SJSA1 (cell line): ENCODE measurements at regions not wholly inside any gene's neighbourhood (a gene's known extent, or its start where the extent isn't known, plus 50 kb on each side); places are given as distances from the start of the nearest gene placed in this dataset.
"Not testable (repeated sequence)": the region's sequence is repeated elsewhere in the genome, so short reads cannot be mapped to it uniquely, and the experiment has no call there.

Experiments
- DNase-seq, 2 experiments: peaks; one replicate each; pipeline ENCODE4 v3.0.0-alpha.2; 2015 to 2020; ENCODE audit warnings: low spot score in 2 of 2, low read depth in 1 of 2
- H3K27ac ChIP-seq: fragments of 250-450 bp; sonication (Bioruptor Pico); 2 replicates; pipeline ENCODE4 v1.5.1; 2020; ENCODE audit warnings: mild to moderate bottlenecking, moderate library complexity
- H3K27me3 ChIP-seq: fragments of 250-450 bp; sonication (Bioruptor Pico); replicated peaks from 2 replicates; pipeline ENCODE4 v1.5.1; 2020; ENCODE audit warnings: mild to moderate bottlenecking, moderate library complexity
- H3K36me3 ChIP-seq: fragments of 250-450 bp; sonication (Bioruptor Pico); 2 replicates; pipeline ENCODE4 v1.5.1; 2020; ENCODE audit warnings: mild to moderate bottlenecking
- H3K4me1 ChIP-seq: fragments of 250-450 bp; sonication (Bioruptor Pico); replicated peaks from 2 replicates; pipeline ENCODE4 v1.6.1; 2021; ENCODE audit warnings: mild to moderate bottlenecking
- H3K4me3 ChIP-seq: fragments of 250-450 bp; sonication (Bioruptor Pico); 2 replicates; pipeline ENCODE4 v1.5.1; 2020; ENCODE audit warnings: mild to moderate bottlenecking
- H3K9me3 ChIP-seq: fragments of 250-450 bp; sonication (Bioruptor Pico); replicated peaks from 2 replicates; pipeline ENCODE4 v1.5.1; 2020; ENCODE audit warnings: mild to moderate bottlenecking

GRCh38 chr3:59189939-59190338, 140.1 kb upstream of the CFAP20DC start:
- no peaks in the 10 kb centered on the region for H3K36me3 ChIP-seq
- no peaks in the 10 kb centered on the region for H3K27me3 ChIP-seq
- no peak overlapping the region for H3K27ac ChIP-seq
- no peak for DNase-seq
- no peaks in the 10 kb centered on the region for H3K9me3 ChIP-seq
- no peak overlapping the region for H3K4me3 ChIP-seq
- peaks cover 5% of the 10 kb centered on the region; the same call in 1 of the 2 replicates for H3K4me1 ChIP-seq

- Histone ChIP-seq H3K27ac (no peak overlapping the region), H3K36me3 (no peaks in the 10 kb centered on the region), H3K9me3 (no peaks in the 10 kb centered on the region), H3K4me3 (no peak overlapping the region), H3K27me3 (no peaks in the 10 kb centered on the region), H3K4me1 (peaks cover 5% of the 10 kb centered on the region; the same call in 1 of the 2 replicates)
- no peak for DNase-seq
These were observed 139.7 kb upstream of the CFAP20DC start for GRCh38 chr3:59189526-59189925.

DNA sequence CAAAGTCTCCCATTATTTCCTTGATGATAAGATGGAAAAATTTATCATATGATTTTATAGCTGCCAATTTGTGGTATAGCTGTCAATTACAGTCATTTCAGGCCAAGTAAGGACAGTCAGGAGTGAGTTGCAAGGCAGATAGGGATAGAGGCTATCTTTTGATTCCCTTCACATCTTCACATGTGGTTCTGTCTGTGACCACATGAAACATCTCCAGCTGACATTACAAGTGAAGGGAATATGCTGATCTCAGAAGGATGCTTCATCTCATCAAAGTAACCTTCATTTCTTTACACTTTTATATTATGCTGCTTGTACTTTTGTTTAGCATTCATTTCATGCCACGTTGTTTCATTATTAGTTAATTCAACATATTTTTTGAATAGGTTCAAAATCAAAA, 136.9 kb upstream of the CFAP20DC start:
- Histone ChIP-seq H3K36me3 (no peaks in the 10 kb centered on the region), H3K9me3 (no peaks in the 10 kb centered on the region), H3K27ac (no peak overlapping the region), H3K4me3 (no peak overlapping the region), H3K27me3 (no peaks in the 10 kb centered on the region), H3K4me1 (no peaks in the 10 kb centered on the region)
- no peak for DNase-seq

DNA sequence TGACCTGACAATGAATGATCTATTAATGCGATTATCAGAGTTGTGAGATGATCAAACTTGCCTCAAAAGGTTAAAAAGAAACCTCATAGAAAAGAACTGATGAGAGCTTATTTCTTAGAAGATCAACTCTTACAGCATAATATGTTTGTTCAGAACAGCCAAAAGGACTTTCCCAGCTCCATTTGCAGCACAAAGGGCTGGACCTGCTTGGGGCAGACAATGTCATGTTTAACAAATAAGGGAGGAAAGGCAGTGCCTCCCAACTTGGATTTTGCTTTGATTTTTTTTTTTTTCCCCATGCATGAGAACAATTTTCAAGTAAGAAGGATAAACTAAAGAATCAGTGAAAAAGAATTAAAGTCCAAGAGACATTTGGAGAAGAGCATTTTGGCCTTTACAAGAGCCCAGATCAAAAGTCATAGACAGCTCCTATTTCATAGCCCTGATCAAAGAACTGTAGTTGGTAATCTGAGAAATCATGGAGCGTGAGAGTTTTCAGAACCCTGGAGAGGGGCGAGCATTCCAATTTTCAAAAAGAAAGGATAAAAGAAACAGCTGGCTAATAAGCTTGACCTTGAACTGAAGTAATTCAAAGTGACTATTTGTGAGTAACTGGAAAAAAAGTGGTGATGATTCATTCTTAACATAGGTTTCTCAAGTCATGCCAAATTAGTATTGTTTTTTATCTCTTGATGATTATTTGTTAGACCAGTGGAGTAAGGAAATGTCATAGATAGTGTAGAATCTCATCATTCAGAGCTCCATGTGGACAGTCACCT, 136.0 kb upstream of the CFAP20DC start:
- no peak overlapping the region for H3K27ac ChIP-seq
- no peak for DNase-seq
- H3K4me1 ChIP-seq = no peaks in the 10 kb centered on the region
- H3K4me3 ChIP-seq = no peak overlapping the region
- no peaks in the 10 kb centered on the region for H3K36me3 ChIP-seq
- no peaks in the 10 kb centered on the region for H3K9me3 ChIP-seq
- no peaks in the 10 kb centered on the region for H3K27me3 ChIP-seq

- Histone ChIP-seq H3K27ac (no peak overlapping the region), H3K27me3 (no peaks in the 10 kb centered on the region), H3K4me3 (no peak overlapping the region), H3K36me3 (no peaks in the 10 kb centered on the region), H3K9me3 (no peaks in the 10 kb centered on the region), H3K4me1 (no peaks in the 10 kb centered on the region)
- DNase-seq = no peak
These were observed 130.2 kb upstream of the CFAP20DC start for GRCh38 chr3:59180006-59180405.

DNA sequence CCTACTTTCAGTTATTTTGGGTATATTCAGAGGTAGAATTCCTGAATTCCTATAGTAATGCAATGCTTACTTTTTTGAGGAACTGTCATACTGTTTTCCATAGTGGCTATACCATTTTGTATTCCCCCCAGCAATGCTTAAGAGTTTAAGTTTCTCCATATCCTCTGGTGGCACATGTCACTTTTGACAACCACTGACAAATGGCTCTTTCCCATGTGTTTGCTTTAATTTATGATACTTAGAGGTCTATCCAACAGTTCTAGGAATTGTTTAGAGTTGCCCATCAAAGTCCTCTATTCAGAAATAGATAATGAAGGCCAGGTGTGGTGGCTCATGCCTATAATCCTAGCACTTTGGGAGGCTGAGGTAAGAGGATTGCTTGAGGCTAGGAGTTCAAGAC, 128.9 kb upstream of the CFAP20DC start:
- Histone ChIP-seq H3K27ac (no peak overlapping the region), H3K36me3 (no peaks in the 10 kb centered on the region), H3K4me3 (no peak overlapping the region), H3K27me3 (no peaks in the 10 kb centered on the region), H3K4me1 (no peaks in the 10 kb centered on the region), H3K9me3 (no peaks in the 10 kb centered on the region)
- DNase-seq = no peak

GRCh38 chr3:59171491-59171890, 121.7 kb upstream of the CFAP20DC start:
- Histone ChIP-seq H3K27me3 (no peaks in the 10 kb centered on the region), H3K27ac (no peak overlapping the region), H3K36me3 (no peaks in the 10 kb centered on the region), H3K4me1 (no peaks in the 10 kb centered on the region), H3K4me3 (no peak overlapping the region), H3K9me3 (no peaks in the 10 kb centered on the region)
- DNase-seq = no peak

GRCh38 chr3:59170166-59170565, 120.3 kb upstream of the CFAP20DC start:
- not testable (repeated sequence) for DNase-seq, H3K4me1 ChIP-seq, H3K27ac ChIP-seq, H3K27me3 ChIP-seq, H3K36me3 ChIP-seq, H3K9me3 ChIP-seq, H3K4me3 ChIP-seq

DNA sequence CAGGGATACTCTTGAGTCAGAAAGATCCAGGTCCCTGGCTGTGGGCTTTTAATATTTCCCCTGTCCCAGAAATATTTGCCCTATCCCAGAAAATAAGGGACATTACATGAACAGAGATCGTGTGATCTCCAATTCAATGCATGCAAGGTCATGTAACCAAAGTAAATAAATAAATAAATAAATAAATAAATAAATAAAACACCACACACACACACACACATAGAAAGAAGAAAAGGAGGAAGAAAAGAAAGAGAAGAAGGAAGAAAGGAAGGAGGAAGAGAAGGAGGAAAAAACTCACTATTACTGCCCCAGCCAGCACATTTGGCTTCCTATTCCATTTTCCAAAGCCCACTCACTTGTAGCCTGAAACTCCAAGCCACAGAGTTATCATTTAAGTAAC, 117.9 kb upstream of the CFAP20DC start:
- Histone ChIP-seq H3K9me3 (no peaks in the 10 kb centered on the region), H3K27ac (no peak overlapping the region), H3K36me3 (no peaks in the 10 kb centered on the region), H3K4me1 (no peaks in the 10 kb centered on the region), H3K27me3 (no peaks in the 10 kb centered on the region), H3K4me3 (no peak overlapping the region)
- no peak for DNase-seq

DNA sequence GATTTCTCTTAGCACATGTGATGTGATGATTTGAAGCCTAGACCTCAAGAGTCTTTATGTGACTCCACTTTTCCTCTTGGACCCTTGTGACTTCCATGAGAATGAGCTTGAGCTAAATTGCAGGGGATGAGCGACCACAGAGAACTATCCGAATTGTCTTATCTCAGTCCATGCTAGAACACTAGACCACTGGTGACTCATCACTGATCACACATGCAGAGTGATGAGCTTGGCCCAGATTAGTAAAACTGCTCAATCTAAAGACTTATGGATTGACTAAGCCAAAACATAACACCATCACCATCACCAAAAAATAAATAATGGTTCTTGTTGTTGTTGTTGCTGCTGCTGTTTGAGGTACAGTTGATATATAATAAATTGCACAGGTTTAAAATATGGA, 114.1 kb upstream of the CFAP20DC start:
- Histone ChIP-seq H3K4me1 (no peaks in the 10 kb centered on the region), H3K9me3 (no peaks in the 10 kb centered on the region), H3K36me3 (no peaks in the 10 kb centered on the region), H3K27ac (no peak overlapping the region), H3K27me3 (no peaks in the 10 kb centered on the region), H3K4me3 (no peak overlapping the region)
- no peak for DNase-seq

DNA sequence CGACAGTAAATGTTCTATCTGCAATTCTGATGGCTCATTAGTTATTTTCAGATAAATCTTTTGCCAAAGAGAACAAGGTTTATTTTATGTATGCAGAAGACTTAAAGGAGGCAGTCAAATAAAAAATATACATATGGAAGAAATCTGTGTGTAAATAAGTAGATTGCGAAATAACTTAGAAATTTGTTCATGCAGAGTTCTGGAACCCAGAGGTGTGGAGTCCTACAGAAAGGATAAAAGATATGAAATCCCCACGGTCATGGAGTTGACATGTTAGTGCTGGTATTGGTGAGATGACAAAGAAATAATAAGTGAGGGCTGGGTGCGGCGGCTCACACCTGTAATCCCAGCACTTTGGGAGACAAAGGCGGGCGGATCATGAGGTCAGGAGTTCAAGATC, 111.2 kb upstream of the CFAP20DC start:
- Histone ChIP-seq H3K9me3 (no peaks in the 10 kb centered on the region), H3K36me3 (no peaks in the 10 kb centered on the region), H3K4me3 (no peak overlapping the region), H3K27me3 (no peaks in the 10 kb centered on the region), H3K27ac (no peak overlapping the region), H3K4me1 (no peaks in the 10 kb centered on the region)
- no peak for DNase-seq

DNA sequence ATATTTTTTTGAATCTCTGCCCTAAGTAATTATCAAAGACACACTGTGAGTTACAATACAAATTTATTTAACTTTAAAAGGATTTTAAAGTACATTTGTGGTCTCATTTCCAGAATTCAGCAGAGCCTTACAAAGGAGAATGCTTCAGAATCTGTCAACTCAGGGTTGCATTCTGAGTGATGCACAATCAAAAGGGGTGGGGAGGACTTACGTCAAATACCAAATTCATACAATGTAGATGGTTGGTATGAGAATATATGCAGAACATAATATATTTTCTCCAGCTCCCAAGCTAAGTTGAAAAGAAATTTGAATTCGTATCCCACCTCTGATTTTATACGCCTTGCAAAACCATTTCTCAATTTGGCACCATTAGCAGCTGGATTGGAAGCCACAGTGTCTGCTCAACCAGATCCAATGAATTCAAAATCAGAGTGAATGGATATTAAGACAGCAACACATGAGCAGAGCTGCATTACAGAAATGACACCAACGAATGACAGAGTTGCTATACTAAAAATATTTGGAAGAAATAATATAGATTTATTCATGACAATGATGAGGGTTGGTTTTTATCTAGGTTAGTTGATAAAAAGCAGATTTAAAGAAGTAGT, 110.4 kb upstream of the CFAP20DC start:
- H3K4me1 ChIP-seq = no peaks in the 10 kb centered on the region
- no peak for DNase-seq
- H3K9me3 ChIP-seq = no peaks in the 10 kb centered on the region

GRCh38 chr3:59153648-59154047, 103.8 kb upstream of the CFAP20DC start:
- Histone ChIP-seq H3K27me3 (no peaks in the 10 kb centered on the region), H3K9me3 (no peaks in the 10 kb centered on the region), H3K4me1 (no peaks in the 10 kb centered on the region), H3K36me3 (no peaks in the 10 kb centered on the region), H3K27ac (no peak overlapping the region), H3K4me3 (no peak overlapping the region)
- no peak for DNase-seq

More for the DNA sequence above, 110.4 kb upstream of the CFAP20DC start:
- no peaks in the 10 kb centered on the region for H3K36me3 ChIP-seq
- no peaks in the 10 kb centered on the region for H3K27me3 ChIP-seq
- no peak overlapping the region for H3K4me3 ChIP-seq
- H3K27ac ChIP-seq = no peak overlapping the region

DNA sequence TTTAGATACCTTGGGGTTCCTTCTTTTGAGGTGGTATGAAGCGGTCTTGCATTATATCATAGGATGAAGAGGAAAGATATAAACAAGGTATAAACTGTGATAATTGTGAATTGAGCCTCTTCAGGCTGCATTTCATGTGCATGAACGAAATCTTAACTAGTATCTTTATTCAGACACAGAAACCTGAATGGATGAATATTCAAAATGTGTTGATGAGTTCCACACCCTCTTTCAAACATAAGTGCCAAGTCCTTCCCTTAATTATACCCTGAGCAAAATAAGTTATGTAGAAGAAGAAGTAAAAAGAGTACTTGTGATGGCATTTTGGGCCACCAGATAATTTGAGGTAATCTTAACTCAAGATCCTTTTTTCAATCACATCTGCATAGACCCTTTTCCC, 103.1 kb upstream of the CFAP20DC start:
- H3K4me3 ChIP-seq = no peak overlapping the region
- DNase-seq = no peak
- H3K9me3 ChIP-seq = no peaks in the 10 kb centered on the region
- no peaks in the 10 kb centered on the region for H3K4me1 ChIP-seq
- H3K27me3 ChIP-seq = no peaks in the 10 kb centered on the region
- no peaks in the 10 kb centered on the region for H3K36me3 ChIP-seq
- H3K27ac ChIP-seq = no peak overlapping the region

- H3K4me1 ChIP-seq = no peaks in the 10 kb centered on the region
- no peak overlapping the region for H3K27ac ChIP-seq
- H3K9me3 ChIP-seq = no peaks in the 10 kb centered on the region
- no peaks in the 10 kb centered on the region for H3K27me3 ChIP-seq
- H3K36me3 ChIP-seq = no peaks in the 10 kb centered on the region
- no peak for DNase-seq
- H3K4me3 ChIP-seq = no peak overlapping the region
These were observed 100.2 kb upstream of the CFAP20DC start for GRCh38 chr3:59150039-59150438.
